Glutamatergic neuron (in vitro differentiated cells): ENCODE measurements at regions not wholly inside any gene's neighbourhood (a gene's known extent, or its start where the extent isn't known, plus 50 kb on each side); places are given as distances from the start of the nearest gene placed in this dataset.

ENCODE experiments used
- DNase-seq: peaks from one replicate; pipeline ENCODE4 v3.0.0; 2022
- H3K27ac Mint-ChIP-seq: one replicate; pipeline ENCODE4 v1.8.0; 2020; ENCODE audit warnings: mild to moderate bottlenecking, mixed read lengths, inconsistent platforms; ENCODE audit not compliant: unreplicated experiment
- H3K27me3 Mint-ChIP-seq: one replicate; pipeline ENCODE4 v1.8.0; 2020; ENCODE audit warnings: mild to moderate bottlenecking, moderate library complexity, mixed read lengths, inconsistent platforms; ENCODE audit not compliant: unreplicated experiment
- H3K36me3 Mint-ChIP-seq: one replicate; pipeline ENCODE4 v1.8.0; 2020; ENCODE audit warnings: mild to moderate bottlenecking, mixed read lengths, inconsistent platforms; ENCODE audit not compliant: unreplicated experiment
- H3K4me1 Mint-ChIP-seq: one replicate; pipeline ENCODE4 v1.8.0; 2020; ENCODE audit warnings: mild to moderate bottlenecking, low read depth, mixed read lengths, inconsistent platforms; ENCODE audit not compliant: unreplicated experiment
- H3K4me3 Mint-ChIP-seq: one replicate; pipeline ENCODE4 v1.8.0; 2020; ENCODE audit warnings: mild to moderate bottlenecking, mixed read lengths, inconsistent platforms; ENCODE audit not compliant: unreplicated experiment
- H3K9me3 Mint-ChIP-seq: one replicate; pipeline ENCODE4 v1.8.0; 2020; ENCODE audit warnings: mild to moderate bottlenecking, moderate library complexity, mixed read lengths, inconsistent platforms; ENCODE audit not compliant: unreplicated experiment
- CTCF ChIP-seq: fragments of 200-600 bp; sonication (generic); IDR thresholded peaks from one replicate; pipeline ENCODE4 v1.5.0; 2021; ENCODE audit not compliant: partially characterized antibody, unreplicated experiment

DNA sequence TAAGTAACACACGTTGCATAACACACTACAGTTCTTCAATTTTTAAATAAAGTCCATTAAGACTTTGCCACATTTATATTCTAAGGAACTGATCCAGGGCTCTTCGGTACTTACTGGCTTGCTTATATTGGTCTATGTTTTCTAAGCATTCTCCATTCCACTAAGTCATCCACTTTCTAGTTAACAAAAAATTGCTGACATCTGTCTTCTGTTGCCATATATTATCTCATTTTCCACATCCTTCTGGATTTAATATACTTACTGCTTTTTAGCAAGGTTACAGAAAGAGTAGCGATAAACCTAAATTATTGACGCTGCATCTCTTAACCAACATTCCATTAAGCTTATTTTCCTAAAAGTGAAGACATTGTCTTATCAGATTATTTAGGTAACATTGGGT lies 238.4 kb upstream of the LRIG3 start:
- Mint-ChIP-seq H3K36me3 (no peaks in the 10 kb centered on the region), H3K4me3 (no peak overlapping the region)

GRCh38 chr12:59158066-59158465 lies 237.8 kb upstream of the LRIG3 start:
- Mint-ChIP-seq H3K27me3 (peaks cover 2% of the 10 kb centered on the region), H3K36me3 (no peaks in the 10 kb centered on the region), H3K4me1 (no peaks in the 10 kb centered on the region), H3K27ac (no peak overlapping the region), H3K4me3 (no peak overlapping the region), H3K9me3 (no peaks in the 10 kb centered on the region)
- no peak for TF ChIP-seq CTCF
- no peak for DNase-seq

More for the DNA sequence above, 238.4 kb upstream of the LRIG3 start:
- H3K4me1 Mint-ChIP-seq: no peaks in the 10 kb centered on the region
- no peak for DNase-seq
- H3K9me3 Mint-ChIP-seq: no peaks in the 10 kb centered on the region
- TF ChIP-seq CTCF: no peak
- H3K27ac Mint-ChIP-seq: no peak overlapping the region
- peaks cover 2% of the 10 kb centered on the region for H3K27me3 Mint-ChIP-seq

GRCh38 chr12:59155448-59155847 lies 235.1 kb upstream of the LRIG3 start:
- Mint-ChIP-seq H3K9me3 (peaks cover 3% of the 10 kb centered on the region), H3K4me1 (no peaks in the 10 kb centered on the region), H3K27ac (no peak overlapping the region), H3K36me3 (no peaks in the 10 kb centered on the region), H3K4me3 (no peak overlapping the region), H3K27me3 (peaks cover 2% of the 10 kb centered on the region)
- TF ChIP-seq CTCF: no peak
- no peak for DNase-seq

DNA sequence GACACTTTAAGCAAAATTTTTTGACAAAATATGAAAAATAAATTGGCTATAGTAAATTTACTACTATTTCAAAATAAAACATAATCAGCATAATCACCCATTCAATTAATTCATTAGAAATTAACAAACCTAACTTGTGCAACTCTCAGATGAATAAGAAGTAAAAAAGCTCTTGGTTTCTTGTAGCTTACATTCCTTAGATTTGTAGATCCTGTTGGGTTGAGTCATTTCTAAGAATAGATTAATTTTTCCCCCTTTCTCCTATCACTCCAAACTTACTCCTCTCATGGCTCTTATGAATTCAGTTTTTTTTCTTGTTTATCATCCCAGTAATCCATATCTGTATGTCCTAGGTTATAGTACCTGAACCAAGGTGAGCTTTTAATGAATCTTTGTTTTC lies 230.9 kb upstream of the LRIG3 start:
- no peak overlapping the region for H3K27ac Mint-ChIP-seq

More for the DNA sequence above, 230.9 kb upstream of the LRIG3 start:
- no peak for DNase-seq
- no peak for TF ChIP-seq CTCF
- Mint-ChIP-seq H3K36me3 (no peaks in the 10 kb centered on the region), H3K9me3 (peaks cover 4% of the 10 kb centered on the region), H3K27me3 (peaks cover 1% of the 10 kb centered on the region), H3K4me3 (no peak overlapping the region), H3K4me1 (peaks cover 2% of the 10 kb centered on the region)
